H1 (cell line): ENCODE measurements at regions not wholly inside any gene's neighbourhood (a gene's known extent, or its start where the extent isn't known, plus 50 kb on each side); places are given as distances from the start of the nearest gene placed in this dataset.

Source experiments
- BRCA1 ChIP-seq: IDR thresholded peaks from 2 replicates; pipeline ENCODE4 v1.6.1; 2012; ENCODE audit warnings: low read depth, low read length, improper control_type of control experiment
- CTCF ChIP-seq, 3 experiments: IDR thresholded peaks; 1 replicate in 2 of 3; 2 replicates in 1 of 3; pipeline versions ENCODE4 v1.5.1 to v1.6.1; 2011; ENCODE audit warnings: low read length in 3 of 3, mild to moderate bottlenecking in 3 of 3, inconsistent platforms in 2 of 3, low read depth in 1 of 3, moderate library complexity in 1 of 3; ENCODE audit not compliant: insufficient read depth in 1 of 3; ENCODE audit errors: control extremely low read depth in 1 of 3
- JUN ChIP-seq: IDR thresholded peaks from 2 replicates; pipeline ENCODE4 v1.6.1; 2011; ENCODE audit warnings: low read depth, mild to moderate bottlenecking, improper control_type of control experiment, low read length
- MAFK ChIP-seq: IDR thresholded peaks from 2 replicates; pipeline ENCODE4 v1.6.1; 2012; ENCODE audit warnings: low read depth, mild to moderate bottlenecking, improper control_type of control experiment, low read length
- MAX ChIP-seq: IDR thresholded peaks from 2 replicates; pipeline ENCODE4 v1.6.1; 2012; ENCODE audit warnings: inconsistent platforms
- POLR2A ChIP-seq, 2 experiments: IDR thresholded peaks; 1 replicate in 1 of 2; 2 replicates in 1 of 2; pipeline ENCODE4 v1.6.1; 2011; ENCODE audit warnings: low read depth in 2 of 2, low read length in 2 of 2, mild to moderate bottlenecking in 2 of 2; ENCODE audit errors: control extremely low read depth in 1 of 2
- RAD21 ChIP-seq, 2 experiments: IDR thresholded peaks in 1 of 2; conservative IDR thresholded peaks in 1 of 2; 2 replicates each; pipeline ENCODE4 v1.6.1; 2011; ENCODE audit warnings: low read depth in 2 of 2, low read length in 2 of 2, improper control_type of control experiment in 1 of 2, inconsistent platforms in 1 of 2, mild to moderate bottlenecking in 1 of 2, moderate library complexity in 1 of 2
- RXRA ChIP-seq: IDR thresholded peaks from 2 replicates; pipeline ENCODE4 v1.6.1; 2011; ENCODE audit warnings: low read depth, mild to moderate bottlenecking, low read length, moderate library complexity; ENCODE audit not compliant: insufficient read depth
- SP1 ChIP-seq: IDR thresholded peaks from 2 replicates; pipeline ENCODE4 v1.6.1; 2011; ENCODE audit warnings: low read depth, low read length
- TBP ChIP-seq: IDR thresholded peaks from 2 replicates; pipeline ENCODE4 v1.6.1; 2011; ENCODE audit warnings: low read depth, low read length, improper control_type of control experiment
- YY1 ChIP-seq: IDR thresholded peaks from 2 replicates; pipeline ENCODE4 v1.6.1; 2011; ENCODE audit warnings: low read depth, mild to moderate bottlenecking, low read length
- ZNF274 ChIP-seq: IDR thresholded peaks from 2 replicates; pipeline ENCODE4 v1.7.0; 2012; ENCODE audit warnings: low read length, borderline replicate concordance; ENCODE audit errors: extremely low read depth
- TF ChIP-seq, protein P1 (sequence below): IDR thresholded peaks from 2 replicates; pipeline ENCODE4 v1.6.1; 2011; ENCODE audit warnings: low read length, improper control_type of control experiment
- TF ChIP-seq, protein P2 (sequence below): IDR thresholded peaks from 2 replicates; pipeline ENCODE4 v1.6.1; 2012; ENCODE audit warnings: low read length, inconsistent platforms

DNA sequence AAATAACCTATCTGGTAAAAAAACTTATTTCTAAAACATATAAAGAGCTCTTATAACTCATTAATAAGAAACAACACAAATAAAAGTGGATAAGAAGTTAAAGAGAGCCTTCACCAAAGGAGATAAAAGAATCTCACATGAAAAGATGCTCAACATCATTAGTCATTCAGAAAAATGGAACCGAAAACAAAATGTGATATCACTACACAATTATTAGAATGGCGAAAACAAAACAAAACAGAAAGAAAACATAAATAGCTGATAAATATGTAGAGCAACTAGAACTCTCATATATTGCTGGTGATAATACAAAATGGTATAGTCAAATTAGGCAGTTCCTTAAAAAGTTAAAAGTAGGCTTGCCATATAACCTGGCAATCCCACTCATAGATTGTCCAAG lies 1109.3 kb downstream of the PLA2G4A start:
- TF ChIP-seq, protein P1, sequence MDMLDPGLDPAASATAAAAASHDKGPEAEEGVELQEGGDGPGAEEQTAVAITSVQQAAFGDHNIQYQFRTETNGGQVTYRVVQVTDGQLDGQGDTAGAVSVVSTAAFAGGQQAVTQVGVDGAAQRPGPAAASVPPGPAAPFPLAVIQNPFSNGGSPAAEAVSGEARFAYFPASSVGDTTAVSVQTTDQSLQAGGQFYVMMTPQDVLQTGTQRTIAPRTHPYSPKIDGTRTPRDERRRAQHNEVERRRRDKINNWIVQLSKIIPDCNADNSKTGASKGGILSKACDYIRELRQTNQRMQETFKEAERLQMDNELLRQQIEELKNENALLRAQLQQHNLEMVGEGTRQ: no peak
- no peak for TF ChIP-seq SP1
- no peak for TF ChIP-seq ZNF274
- TF ChIP-seq CTCF (IDR thresholded peaks at IDR 0.05; ENCODE audit: control extremely low read depth in 1 of 3, insufficient read depth in 1 of 3, low read depth in 1 of 3, low read length in 3 of 3): no peak
- TF ChIP-seq TBP: no peak
- no peak for TF ChIP-seq JUN
- TF ChIP-seq BRCA1: no peak
- no peak for TF ChIP-seq YY1
- TF ChIP-seq RXRA: no peak
- TF ChIP-seq MAFK: no peak
- no peak for TF ChIP-seq POLR2A (IDR thresholded peaks at IDR 0.05; ENCODE audit: control extremely low read depth in 1 of 2, low read depth in 2 of 2, low read length in 2 of 2)
- no peak for TF ChIP-seq RAD21 (IDR thresholded peaks at IDR 0.05 in 1 of 2, conservative IDR thresholded peaks at IDR 0.05 in 1 of 2; ENCODE audit: low read depth in 2 of 2, low read length in 2 of 2)
- TF ChIP-seq, protein P2, sequence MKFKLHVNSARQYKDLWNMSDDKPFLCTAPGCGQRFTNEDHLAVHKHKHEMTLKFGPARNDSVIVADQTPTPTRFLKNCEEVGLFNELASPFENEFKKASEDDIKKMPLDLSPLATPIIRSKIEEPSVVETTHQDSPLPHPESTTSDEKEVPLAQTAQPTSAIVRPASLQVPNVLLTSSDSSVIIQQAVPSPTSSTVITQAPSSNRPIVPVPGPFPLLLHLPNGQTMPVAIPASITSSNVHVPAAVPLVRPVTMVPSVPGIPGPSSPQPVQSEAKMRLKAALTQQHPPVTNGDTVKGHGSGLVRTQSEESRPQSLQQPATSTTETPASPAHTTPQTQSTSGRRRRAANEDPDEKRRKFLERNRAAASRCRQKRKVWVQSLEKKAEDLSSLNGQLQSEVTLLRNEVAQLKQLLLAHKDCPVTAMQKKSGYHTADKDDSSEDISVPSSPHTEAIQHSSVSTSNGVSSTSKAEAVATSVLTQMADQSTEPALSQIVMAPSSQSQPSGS: no peak
- no peak for TF ChIP-seq MAX
